Smooth muscle cell (in vitro differentiated cells): ENCODE measurements at regions not wholly inside any gene's neighbourhood (a gene's known extent, or its start where the extent isn't known, plus 50 kb on each side); places are given as distances from the start of the nearest gene placed in this dataset.

Experiments used
- DNase-seq: peaks from one replicate; lab custom pipeline; 2025; ENCODE audit not compliant: unreplicated experiment; lab: John Stamatoyannopoulos, UW
- H2AFZ ChIP-seq: fragments of 200-600 bp; sonication (generic); 2 replicates; pipeline ENCODE4 v1.6.0; 2016; ENCODE audit warnings: antibody characterized with exemption, low read depth, mild to moderate bottlenecking
- H3F3A ChIP-seq: fragments of 200-600 bp; sonication (generic); 2 replicates; pipeline ENCODE4 v1.6.0; 2017; ENCODE audit warnings: antibody characterized with exemption, low read depth
- H3K27ac ChIP-seq: fragments of 200-600 bp; sonication (generic); 2 replicates; pipeline ENCODE4 v1.5.1; 2016; ENCODE audit warnings: low read depth, mild to moderate bottlenecking
- H3K27me3 ChIP-seq: fragments of 200-600 bp; sonication (generic); 2 replicates; pipeline ENCODE4 v1.6.1; 2016; ENCODE audit warnings: low read depth, mild to moderate bottlenecking
- H3K36me3 ChIP-seq: fragments of 200-600 bp; sonication (generic); 2 replicates; pipeline ENCODE4 v1.5.1; 2016; ENCODE audit warnings: low read depth
- H3K4me1 ChIP-seq: fragments of 200-600 bp; sonication (generic); 2 replicates; pipeline ENCODE4 v1.5.1; 2016; ENCODE audit warnings: low read depth
- H3K4me2 ChIP-seq: fragments of 200-600 bp; sonication (generic); 2 replicates; pipeline ENCODE4 v1.6.0; 2016; ENCODE audit warnings: mild to moderate bottlenecking
- H3K4me3 ChIP-seq: fragments of 200-600 bp; sonication (generic); 2 replicates; pipeline ENCODE4 v1.5.1; 2016; ENCODE audit warnings: mild to moderate bottlenecking
- H3K79me2 ChIP-seq: fragments of 200-600 bp; sonication (generic); 2 replicates; pipeline ENCODE4 v1.6.0; 2016; ENCODE audit warnings: low read depth, mild to moderate bottlenecking
- H3K9ac ChIP-seq: fragments of 200-600 bp; sonication (generic); 2 replicates; pipeline ENCODE4 v1.6.0; 2016; ENCODE audit warnings: low read depth
- H3K9me3 ChIP-seq: fragments of 200-600 bp; sonication (generic); replicated peaks from 2 replicates; pipeline ENCODE4 v1.5.1; 2016; ENCODE audit warnings: low read depth
- H4K20me1 ChIP-seq: fragments of 200-600 bp; sonication (generic); 2 replicates; pipeline ENCODE4 v1.6.0; 2016; ENCODE audit warnings: low read depth
- CTCF ChIP-seq: fragments of 200-600 bp; sonication (generic); IDR thresholded peaks from 2 replicates; pipeline ENCODE4 v1.5.1; 2017; ENCODE audit warnings: borderline replicate concordance, mild to moderate bottlenecking, antibody characterized with exemption; ENCODE audit not compliant: insufficient read depth, poor library complexity, severe bottlenecking
- WGBS: methylation state at CpG from one replicate; pipeline ENCODE4 v1.1.7; 2016; ENCODE audit warnings: low lambda C conversion rate; 5-methylcytosine and 5-hydroxymethylcytosine counted together

GRCh38 chr6:129759796-129760605 lies 50.0 kb upstream of the ARHGAP18 start:
- no peak for TF ChIP-seq CTCF

More at GRCh38 chr6:129759796-129760605, 50.0 kb upstream of the ARHGAP18 start:
- H3K79me2 ChIP-seq: no peaks in the 10 kb centered on the region
- H3K27ac ChIP-seq: no peak overlapping the region
- H3K9me3 ChIP-seq: no peaks in the 10 kb centered on the region
- no peak overlapping the region for H3K4me3 ChIP-seq
- H3K4me2 ChIP-seq: no peak overlapping the region
- no peak for DNase-seq
- no peaks in the 10 kb centered on the region for H3K4me1 ChIP-seq
- no peak overlapping the region for H3K9ac ChIP-seq
- H3K27me3 ChIP-seq: peaks cover 5% of the 10 kb centered on the region
- no peaks in the 10 kb centered on the region for H4K20me1 ChIP-seq
- WGBS: 77% methylated on average over 6 of the region's 6 CpGs
- no peaks in the 10 kb centered on the region for H3F3A ChIP-seq
- no peak overlapping the region for H2AFZ ChIP-seq
- H3K36me3 ChIP-seq: no peaks in the 10 kb centered on the region
